ENCODE measurements at regions not wholly inside any gene's neighbourhood (a gene's known extent, or its start where the extent isn't known, plus 50 kb on each side); places are given as distances from the start of the nearest gene placed in this dataset.
A peak's percentile ranks its signal among the peaks of the same experiment; 100 is the strongest.

DNA sequence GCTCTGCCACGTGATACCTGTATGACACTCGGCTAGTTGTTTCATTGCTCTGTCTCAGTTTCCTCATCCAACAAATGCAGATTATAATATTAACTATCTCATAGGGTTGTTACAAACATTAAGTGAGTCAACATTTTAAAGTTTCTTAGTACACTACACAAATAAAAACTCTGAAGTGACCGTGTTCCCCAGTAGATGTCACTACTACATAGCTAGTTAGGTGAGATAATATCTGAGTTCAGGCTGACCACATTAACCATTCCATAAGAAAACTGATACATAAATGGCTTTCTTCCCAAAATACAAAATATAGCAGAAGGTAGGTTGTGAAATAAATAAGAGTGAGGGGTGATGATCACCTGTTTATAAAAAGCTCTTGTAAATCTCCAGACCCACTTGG lies 214.1 kb downstream of the NUF2 start:
- TF ChIP-seq, protein P1, sequence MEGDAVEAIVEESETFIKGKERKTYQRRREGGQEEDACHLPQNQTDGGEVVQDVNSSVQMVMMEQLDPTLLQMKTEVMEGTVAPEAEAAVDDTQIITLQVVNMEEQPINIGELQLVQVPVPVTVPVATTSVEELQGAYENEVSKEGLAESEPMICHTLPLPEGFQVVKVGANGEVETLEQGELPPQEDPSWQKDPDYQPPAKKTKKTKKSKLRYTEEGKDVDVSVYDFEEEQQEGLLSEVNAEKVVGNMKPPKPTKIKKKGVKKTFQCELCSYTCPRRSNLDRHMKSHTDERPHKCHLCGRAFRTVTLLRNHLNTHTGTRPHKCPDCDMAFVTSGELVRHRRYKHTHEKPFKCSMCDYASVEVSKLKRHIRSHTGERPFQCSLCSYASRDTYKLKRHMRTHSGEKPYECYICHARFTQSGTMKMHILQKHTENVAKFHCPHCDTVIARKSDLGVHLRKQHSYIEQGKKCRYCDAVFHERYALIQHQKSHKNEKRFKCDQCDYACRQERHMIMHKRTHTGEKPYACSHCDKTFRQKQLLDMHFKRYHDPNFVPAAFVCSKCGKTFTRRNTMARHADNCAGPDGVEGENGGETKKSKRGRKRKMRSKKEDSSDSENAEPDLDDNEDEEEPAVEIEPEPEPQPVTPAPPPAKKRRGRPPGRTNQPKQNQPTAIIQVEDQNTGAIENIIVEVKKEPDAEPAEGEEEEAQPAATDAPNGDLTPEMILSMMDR (IDR thresholded peaks at IDR 0.05) = peak in 5 of 6 experiments; percentile 12 to 51 (median 36)
- TF ChIP-seq POLR2A (IDR thresholded peaks at IDR 0.05) = no peak
